GM23338 (cell line): ENCODE measurements at regions not wholly inside any gene's neighbourhood (a gene's known extent, or its start where the extent isn't known, plus 50 kb on each side); places are given as distances from the start of the nearest gene placed in this dataset.

Source experiments
- ATAC-seq: fragments of 200-7000 bp; cut with Tn5 transposase; 3 replicates; pipeline ENCODE4 v1.9.1; 2020
- DNase-seq: peaks from one replicate; pipeline ENCODE4 v3.0.0-alpha.2; 2015; ENCODE audit warnings: low spot score
- H2AFZ ChIP-seq: fragments of 200-600 bp; sonication (generic); 2 replicates; pipeline ENCODE4 v1.8.0; 2016; ENCODE audit warnings: antibody characterized with exemption, mild to moderate bottlenecking, moderate library complexity
- H3F3A ChIP-seq: fragments of 200-600 bp; sonication (generic); replicated peaks from 2 replicates; pipeline ENCODE4 v1.8.0; 2017; ENCODE audit warnings: antibody characterized with exemption, mixed run types, low read depth
- H3K27ac ChIP-seq: fragments of 200-600 bp; sonication (generic); 2 replicates; pipeline ENCODE4 v1.6.1; 2016; ENCODE audit warnings: low read depth
- H3K27me3 ChIP-seq: fragments of 200-600 bp; sonication (generic); 2 replicates; pipeline ENCODE4 v1.8.0; 2016; ENCODE audit warnings: mild to moderate bottlenecking, mixed run types, moderate library complexity; ENCODE audit not compliant: insufficient read depth
- H3K36me3 ChIP-seq: fragments of 200-600 bp; sonication (generic); 2 replicates; pipeline ENCODE4 v1.8.0; 2016; ENCODE audit warnings: mild to moderate bottlenecking; ENCODE audit not compliant: insufficient read depth
- H3K4me1 ChIP-seq: fragments of 200-600 bp; sonication (generic); 2 replicates; pipeline ENCODE4 v1.8.0; 2016; ENCODE audit warnings: mild to moderate bottlenecking, moderate library complexity; ENCODE audit not compliant: insufficient read depth
- H3K4me2 ChIP-seq: fragments of 200-600 bp; sonication (generic); 2 replicates; pipeline ENCODE4 v1.7.1; 2017; ENCODE audit warnings: mixed run types
- H3K4me3 ChIP-seq: fragments of 200-600 bp; sonication (generic); 2 replicates; pipeline ENCODE4 v1.6.1; 2016; ENCODE audit warnings: mixed run types
- H3K79me2 ChIP-seq: fragments of 200-600 bp; sonication (generic); replicated peaks from 2 replicates; pipeline ENCODE4 v1.8.0; 2017; ENCODE audit warnings: mild to moderate bottlenecking; ENCODE audit not compliant: insufficient read depth
- H3K9me2 ChIP-seq: fragments of 200-600 bp; sonication (generic); 2 replicates; pipeline ENCODE4 v1.8.0; 2017; ENCODE audit not compliant: insufficient read depth
- H4K20me1 ChIP-seq: fragments of 200-600 bp; sonication (generic); replicated peaks from 2 replicates; pipeline ENCODE4 v1.8.0; 2017; ENCODE audit warnings: mild to moderate bottlenecking; ENCODE audit not compliant: insufficient read depth
- H3K27ac Mint-ChIP-seq: 2 replicates; pipeline ENCODE4 v1.8.0; 2020; ENCODE audit warnings: inconsistent platforms, mild to moderate bottlenecking, moderate library complexity, mixed read lengths
- H3K27me3 Mint-ChIP-seq: 3 replicates; pipeline ENCODE4 v1.8.0; 2022; ENCODE audit warnings: low read depth, mild to moderate bottlenecking, moderate library complexity, mixed read lengths, inconsistent platforms; ENCODE audit not compliant: insufficient read depth, poor library complexity
- H3K36me3 Mint-ChIP-seq: 3 replicates; pipeline ENCODE4 v1.8.0; 2021; ENCODE audit warnings: low read depth, mild to moderate bottlenecking, inconsistent platforms, moderate library complexity, mixed read lengths
- H3K4me1 Mint-ChIP-seq: 3 replicates; pipeline ENCODE4 v1.8.0; 2020; ENCODE audit warnings: mild to moderate bottlenecking, inconsistent platforms, mixed read lengths
- H3K4me3 Mint-ChIP-seq: 3 replicates; pipeline ENCODE4 v1.8.0; 2021; ENCODE audit warnings: moderate library complexity, mild to moderate bottlenecking, inconsistent platforms, mixed read lengths
- H3K9me3 Mint-ChIP-seq: 3 replicates; pipeline ENCODE4 v1.8.0; 2020; ENCODE audit warnings: moderate library complexity, mild to moderate bottlenecking, inconsistent platforms, mixed read lengths
- CREB1 ChIP-seq: fragments of 250-450 bp; sonication (Bioruptor Pico); IDR thresholded peaks from 2 replicates; pipeline ENCODE4 v1.5.0; 2020; ENCODE audit warnings: low read depth, mild to moderate bottlenecking, moderate library complexity
- CTCF ChIP-seq, 2 experiments: fragments of 200-600 bp in 1 of 2; sonication (generic) in 1 of 2; conservative IDR thresholded peaks; 2 replicates each; pipeline versions ENCODE4 v1.5.1 to v1.6.1; 2016 to 2017; ENCODE audit warnings: antibody characterized with exemption in 2 of 2, low read depth in 2 of 2, mild to moderate bottlenecking in 2 of 2, moderate library complexity in 1 of 2
- ETS1 ChIP-seq: IDR thresholded peaks from 2 replicates; pipeline ENCODE4 v1.6.1; 2016; ENCODE audit warnings: antibody characterized with exemption
- EZH2 ChIP-seq: fragments of 200-600 bp; sonication (generic); IDR thresholded peaks from one replicate; pipeline ENCODE4 v1.8.0; 2017; ENCODE audit warnings: antibody characterized with exemption, mild to moderate bottlenecking, low read depth; ENCODE audit not compliant: unreplicated experiment
- JUNB ChIP-seq: IDR thresholded peaks from one replicate; pipeline ENCODE4 v1.6.1; 2016; ENCODE audit warnings: antibody characterized with exemption; ENCODE audit not compliant: unreplicated experiment
- NANOG ChIP-seq: IDR thresholded peaks from 2 replicates; pipeline ENCODE4 v1.6.1; 2016; ENCODE audit warnings: antibody characterized with exemption, borderline replicate concordance
- POLR2AphosphoS5 ChIP-seq: IDR thresholded peaks from 2 replicates; pipeline ENCODE4 v1.6.1; 2016; ENCODE audit warnings: antibody characterized with exemption, low read depth
- STAT1 ChIP-seq: IDR thresholded peaks from one replicate; pipeline ENCODE4 v1.6.1; 2016; ENCODE audit warnings: antibody characterized with exemption; ENCODE audit not compliant: unreplicated experiment
- ZNF114 ChIP-seq: fragments of 250-450 bp; sonication (Bioruptor Pico); IDR thresholded peaks from 2 replicates; pipeline ENCODE4 v1.5.0; 2020; ENCODE audit warnings: mild to moderate bottlenecking, moderate library complexity
- ZNF331 ChIP-seq: fragments of 250-450 bp; sonication (Bioruptor Pico); IDR thresholded peaks from 2 replicates; pipeline ENCODE4 v1.5.0; 2020; ENCODE audit warnings: low read depth, mild to moderate bottlenecking, moderate library complexity
- ZNF462 ChIP-seq: fragments of 250-450 bp; sonication (Bioruptor Pico); IDR thresholded peaks from 2 replicates; pipeline ENCODE4 v1.5.0; 2020; ENCODE audit warnings: mild to moderate bottlenecking, moderate library complexity

GRCh38 chr6:169047345-169047744, 206.3 kb downstream of the THBS2 start (continued):
- no peak for TF ChIP-seq ZNF462 (CRISPR knock-in tag)
- no peak for TF ChIP-seq CREB1 (CRISPR knock-in tag)
- no peak for TF ChIP-seq ZNF114 (CRISPR knock-in tag)
- TF ChIP-seq STAT1, result no peak
- TF ChIP-seq POLR2AphosphoS5, result no peak
- TF ChIP-seq NANOG, result no peak

GRCh38 chr6:169046483-169047192, 207.0 kb downstream of the THBS2 start:
- H3K36me3 ChIP-seq, result no peaks in the 10 kb centered on the region
- 0 out of 2 replicates have a peak, but pooled peaks cover 3% of the 10 kb centered on the region for H3K9me2 ChIP-seq
- no peaks in the 10 kb centered on the region for H3K4me1 ChIP-seq
- no peak overlapping the region for H3K4me2 ChIP-seq
- no peak for DNase-seq
- no peaks in the 10 kb centered on the region for H4K20me1 ChIP-seq
- no peaks in the 10 kb centered on the region for H3K79me2 ChIP-seq
- H3K4me1 Mint-ChIP-seq, result no peaks in the 10 kb centered on the region
- H2AFZ ChIP-seq, result no peak overlapping the region
- no peaks in the 10 kb centered on the region for H3F3A ChIP-seq
- no peak overlapping the region for H3K27ac ChIP-seq
- H3K4me3 Mint-ChIP-seq, result no peak overlapping the region
- H3K27me3 Mint-ChIP-seq, result peaks cover 5% of the 10 kb centered on the region
- H3K27ac Mint-ChIP-seq, result no peak overlapping the region
- no peaks in the 10 kb centered on the region for H3K9me3 Mint-ChIP-seq
- no peak for ATAC-seq
- no peaks in the 10 kb centered on the region for H3K27me3 ChIP-seq
- H3K4me3 ChIP-seq, result no peak overlapping the region
- H3K36me3 Mint-ChIP-seq, result no peaks in the 10 kb centered on the region
- no peak for TF ChIP-seq CTCF (conservative IDR thresholded peaks at IDR 0.05; ENCODE audit: low read depth in 2 of 2)
- no peak for TF ChIP-seq JUNB
- TF ChIP-seq EZH2, result no peak
- no peak for TF ChIP-seq ZNF331
- no peak for TF ChIP-seq CREB1 (CRISPR knock-in tag)
- TF ChIP-seq ZNF114 (CRISPR knock-in tag), result no peak
- no peak for TF ChIP-seq ETS1
